ENCODE measurements at regions not wholly inside any gene's neighbourhood (a gene's known extent, or its start where the extent isn't known, plus 50 kb on each side); places are given as distances from the start of the nearest gene placed in this dataset.
"Not testable (repeated sequence)": the region's sequence is repeated elsewhere in the genome, so short reads cannot be mapped to it uniquely, and the experiment has no call there.

GRCh38 chr3:153789380-153789779 is 331.8 kb upstream of the ARHGEF26 start:
- no peak overlapping the region for H3K9ac ChIP-seq (ENCODE audit: insufficient read depth in 1 of 2, low read length in 2 of 2)
- H3K4me1 ChIP-seq (ENCODE audit: control insufficient read depth in 5 of 5, insufficient read depth in 5 of 5, low read length in 5 of 5) = peaks cover 0 to 6% (median 0%) of the 10 kb centered on the region in 5 donors
- no peaks in the 10 kb centered on the region for H3K27me3 ChIP-seq (ENCODE audit: control insufficient read depth in 3 of 3, insufficient read depth in 3 of 3, low read length in 2 of 3)
- peaks cover 0 to 3% (median 0%) of the 10 kb centered on the region in 4 donors for H3K9me3 ChIP-seq (ENCODE audit: control insufficient read depth in 4 of 4, insufficient read depth in 3 of 4, low read length in 3 of 4)
- TF ChIP-seq CTCF (IDR thresholded peaks at IDR 0.05; ENCODE audit: control extremely low read depth, extremely low read depth) = no peak
- no peaks in the 10 kb centered on the region for H3K36me3 ChIP-seq (ENCODE audit: control insufficient read depth in 4 of 4, insufficient read depth in 4 of 4, low read length in 4 of 4)
- no peak for DNase-seq
- H3K27ac ChIP-seq (ENCODE audit: low read depth in 1 of 2, low read length in 1 of 2) = no peak overlapping the region
- ATAC-seq (ENCODE audit: insufficient read depth, low FRiP score) = no peak
- no peak overlapping the region for H3K4me3 ChIP-seq
- 75 to 84% methylated on average over 3 of the region's 3 CpGs for WGBS, 2 donors

- H3K27me3 ChIP-seq (ENCODE audit: control insufficient read depth in 3 of 3, insufficient read depth in 3 of 3, low read length in 2 of 3); ATAC-seq (ENCODE audit: insufficient read depth, low FRiP score); H3K4me3 ChIP-seq; H3K9ac ChIP-seq (ENCODE audit: insufficient read depth in 1 of 2, low read length in 2 of 2); DNase-seq; H3K4me1 ChIP-seq (ENCODE audit: control insufficient read depth in 5 of 5, insufficient read depth in 5 of 5, low read length in 5 of 5); H3K27ac ChIP-seq (ENCODE audit: low read depth in 1 of 2, low read length in 1 of 2); H3K36me3 ChIP-seq (ENCODE audit: control insufficient read depth in 4 of 4, insufficient read depth in 4 of 4, low read length in 4 of 4); H3K9me3 ChIP-seq (ENCODE audit: control insufficient read depth in 4 of 4, insufficient read depth in 3 of 4, low read length in 3 of 4): not testable (repeated sequence)
- WGBS, 2 donors = 84 to 86% methylated on average over 12 to 13 of the region's 13 CpGs
Measured at GRCh38 chr3:153797056-153797455, 324.1 kb upstream of the ARHGEF26 start.

- TF ChIP-seq CTCF (IDR thresholded peaks at IDR 0.05; ENCODE audit: control extremely low read depth, extremely low read depth) = no peak
- Histone ChIP-seq H3K9me3 (ENCODE audit: control insufficient read depth in 4 of 4, insufficient read depth in 3 of 4, low read length in 3 of 4) (no peaks in the 10 kb centered on the region), H3K9ac (ENCODE audit: insufficient read depth in 1 of 2, low read length in 2 of 2) (no peak overlapping the region), H3K4me1 (ENCODE audit: control insufficient read depth in 5 of 5, insufficient read depth in 5 of 5, low read length in 5 of 5) (no peaks in the 10 kb centered on the region), H3K27me3 (ENCODE audit: control insufficient read depth in 3 of 3, insufficient read depth in 3 of 3, low read length in 2 of 3) (no peaks in the 10 kb centered on the region), H3K36me3 (ENCODE audit: control insufficient read depth in 4 of 4, insufficient read depth in 4 of 4, low read length in 4 of 4) (no peaks in the 10 kb centered on the region), H3K27ac (ENCODE audit: low read depth in 1 of 2, low read length in 1 of 2) (no peak overlapping the region), H3K4me3 (no peak overlapping the region)
- DNase-seq (no peak), ATAC-seq (ENCODE audit: insufficient read depth, low FRiP score) (no peak)
- 49 to 50% methylated on average over 2 of the region's 2 CpGs for WGBS, 2 donors
Measured at GRCh38 chr3:153809097-153809496, 312.1 kb upstream of the ARHGEF26 start.

DNA sequence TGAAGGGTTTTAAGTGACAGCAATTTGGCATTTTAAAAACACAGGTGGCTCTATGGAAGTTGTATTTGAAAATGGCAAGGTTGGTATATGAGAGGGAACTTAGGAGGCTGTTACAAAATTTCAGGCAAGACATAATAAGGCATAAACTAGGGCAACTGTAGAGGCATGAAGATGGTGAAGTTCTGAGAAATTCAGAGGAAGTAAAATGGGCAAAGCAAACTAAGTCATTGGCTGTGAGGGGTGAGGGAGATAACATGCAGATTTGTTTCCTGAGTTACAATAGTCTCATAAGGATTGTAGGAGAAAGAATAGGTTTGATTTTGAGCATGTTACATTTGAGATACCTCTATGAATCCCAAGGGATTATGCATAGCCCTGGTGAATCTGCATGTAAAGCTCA is 302.9 kb upstream of the ARHGEF26 start:
- H3K36me3 ChIP-seq (ENCODE audit: control insufficient read depth in 4 of 4, insufficient read depth in 4 of 4, low read length in 4 of 4) = no peaks in the 10 kb centered on the region
- H3K4me1 ChIP-seq (ENCODE audit: control insufficient read depth in 5 of 5, insufficient read depth in 5 of 5, low read length in 5 of 5) = no peaks in the 10 kb centered on the region
- H3K27ac ChIP-seq (ENCODE audit: low read depth in 1 of 2, low read length in 1 of 2) = no peak overlapping the region
- no peak overlapping the region for H3K4me3 ChIP-seq
- H3K27me3 ChIP-seq (ENCODE audit: control insufficient read depth in 3 of 3, insufficient read depth in 3 of 3, low read length in 2 of 3) = no peaks in the 10 kb centered on the region
- no peaks in the 10 kb centered on the region for H3K9me3 ChIP-seq (ENCODE audit: control insufficient read depth in 4 of 4, insufficient read depth in 3 of 4, low read length in 3 of 4)
- ATAC-seq (ENCODE audit: insufficient read depth, low FRiP score) (no peak), DNase-seq (no peak)
- TF ChIP-seq CTCF (IDR thresholded peaks at IDR 0.05; ENCODE audit: control extremely low read depth, extremely low read depth) = no peak
- H3K9ac ChIP-seq (ENCODE audit: insufficient read depth in 1 of 2, low read length in 2 of 2) = no peak overlapping the region

Data from lung (tissue), 11 donors.